NB4 (cell line): ENCODE measurements at regions not wholly inside any gene's neighbourhood (a gene's known extent, or its start where the extent isn't known, plus 50 kb on each side); places are given as distances from the start of the nearest gene placed in this dataset.

Source experiments
- MAX ChIP-seq: IDR thresholded peaks from 2 replicates; pipeline ENCODE4 v1.6.1; 2011; ENCODE audit warnings: low read depth, low read length
- MYC ChIP-seq: IDR thresholded peaks from 2 replicates; pipeline ENCODE4 v1.6.1; 2011; ENCODE audit warnings: low read depth, low read length
- POLR2A ChIP-seq: IDR thresholded peaks from 2 replicates; pipeline ENCODE4 v1.6.1; 2011; ENCODE audit warnings: mild to moderate bottlenecking; ENCODE audit not compliant: insufficient read length; ENCODE audit errors: extremely low read depth
- TF ChIP-seq, protein P1 (sequence below): IDR thresholded peaks from one replicate; pipeline ENCODE4 v1.5.1; 2012; ENCODE audit warnings: low read depth, low read length

- TF ChIP-seq, protein P1, sequence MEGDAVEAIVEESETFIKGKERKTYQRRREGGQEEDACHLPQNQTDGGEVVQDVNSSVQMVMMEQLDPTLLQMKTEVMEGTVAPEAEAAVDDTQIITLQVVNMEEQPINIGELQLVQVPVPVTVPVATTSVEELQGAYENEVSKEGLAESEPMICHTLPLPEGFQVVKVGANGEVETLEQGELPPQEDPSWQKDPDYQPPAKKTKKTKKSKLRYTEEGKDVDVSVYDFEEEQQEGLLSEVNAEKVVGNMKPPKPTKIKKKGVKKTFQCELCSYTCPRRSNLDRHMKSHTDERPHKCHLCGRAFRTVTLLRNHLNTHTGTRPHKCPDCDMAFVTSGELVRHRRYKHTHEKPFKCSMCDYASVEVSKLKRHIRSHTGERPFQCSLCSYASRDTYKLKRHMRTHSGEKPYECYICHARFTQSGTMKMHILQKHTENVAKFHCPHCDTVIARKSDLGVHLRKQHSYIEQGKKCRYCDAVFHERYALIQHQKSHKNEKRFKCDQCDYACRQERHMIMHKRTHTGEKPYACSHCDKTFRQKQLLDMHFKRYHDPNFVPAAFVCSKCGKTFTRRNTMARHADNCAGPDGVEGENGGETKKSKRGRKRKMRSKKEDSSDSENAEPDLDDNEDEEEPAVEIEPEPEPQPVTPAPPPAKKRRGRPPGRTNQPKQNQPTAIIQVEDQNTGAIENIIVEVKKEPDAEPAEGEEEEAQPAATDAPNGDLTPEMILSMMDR = no peak
- TF ChIP-seq MYC (no peak), POLR2A (no peak), MAX (no peak)
Measured at GRCh38 chr16:87198881-87199280, 118.3 kb downstream of the C16orf95 start.
